Suppressor macrophage treated with lipopolysaccharide for 4 hours (primary cell): ENCODE measurements at regions not wholly inside any gene's neighbourhood (a gene's known extent, or its start where the extent isn't known, plus 50 kb on each side); places are given as distances from the start of the nearest gene placed in this dataset.

Experiments used
- DNase-seq: peaks from one replicate; pipeline ENCODE4 v3.0.0-alpha.2; 2020

- DNase-seq: no peak
These were observed 274.9 kb upstream of the DCBLD2 start for GRCh38 chr3:99176169-99176964.

DNA sequence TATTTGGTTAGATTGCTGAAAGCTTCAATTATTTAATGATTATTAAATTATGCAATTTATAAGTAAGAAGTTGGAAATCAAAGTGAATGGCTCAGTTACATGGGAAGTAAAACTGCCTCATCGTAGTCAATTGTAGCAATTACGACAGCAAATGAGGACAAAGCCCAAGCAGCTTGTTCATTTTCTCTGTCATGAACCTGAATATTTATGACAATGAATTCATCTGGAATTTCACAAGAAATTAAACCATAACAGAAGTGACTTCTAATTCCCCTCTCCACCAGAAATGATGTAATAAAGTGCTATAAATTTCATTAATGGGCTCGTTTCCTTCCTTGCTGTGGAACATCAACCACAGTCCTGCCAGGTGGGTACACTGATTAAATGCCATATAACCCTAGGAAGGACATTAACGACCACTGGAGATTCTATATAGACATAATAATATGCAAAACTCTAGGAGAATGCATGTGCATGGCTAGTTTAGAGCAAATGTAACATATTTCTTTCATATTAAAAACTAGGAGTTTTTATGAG lies 273.8 kb upstream of the DCBLD2 start:
- DNase-seq: no peak

- DNase-seq: peak; percentile 53
These were observed 271.5 kb upstream of the DCBLD2 start for GRCh38 chr3:99172736-99173657.

DNA sequence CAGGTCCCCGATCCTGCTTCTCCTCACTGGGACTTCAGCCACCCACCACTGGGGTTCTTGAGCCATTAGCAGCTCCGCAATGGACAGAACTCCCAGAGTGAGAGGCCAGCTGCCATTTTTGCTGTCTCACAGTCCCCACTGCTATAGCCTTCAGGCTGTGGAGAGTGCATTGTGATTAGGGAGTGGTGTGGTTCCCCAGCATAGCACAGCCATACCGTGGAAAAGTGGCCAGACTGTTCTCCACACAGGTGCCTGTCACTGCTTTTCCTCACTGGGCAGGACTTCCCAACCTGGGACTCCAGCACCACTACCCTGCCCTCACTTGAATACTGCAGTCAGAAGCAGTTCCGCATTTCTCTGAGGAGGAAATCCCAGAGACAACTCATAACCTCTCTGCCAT lies 270.3 kb upstream of the DCBLD2 start:
- DNase-seq: no peak

DNA sequence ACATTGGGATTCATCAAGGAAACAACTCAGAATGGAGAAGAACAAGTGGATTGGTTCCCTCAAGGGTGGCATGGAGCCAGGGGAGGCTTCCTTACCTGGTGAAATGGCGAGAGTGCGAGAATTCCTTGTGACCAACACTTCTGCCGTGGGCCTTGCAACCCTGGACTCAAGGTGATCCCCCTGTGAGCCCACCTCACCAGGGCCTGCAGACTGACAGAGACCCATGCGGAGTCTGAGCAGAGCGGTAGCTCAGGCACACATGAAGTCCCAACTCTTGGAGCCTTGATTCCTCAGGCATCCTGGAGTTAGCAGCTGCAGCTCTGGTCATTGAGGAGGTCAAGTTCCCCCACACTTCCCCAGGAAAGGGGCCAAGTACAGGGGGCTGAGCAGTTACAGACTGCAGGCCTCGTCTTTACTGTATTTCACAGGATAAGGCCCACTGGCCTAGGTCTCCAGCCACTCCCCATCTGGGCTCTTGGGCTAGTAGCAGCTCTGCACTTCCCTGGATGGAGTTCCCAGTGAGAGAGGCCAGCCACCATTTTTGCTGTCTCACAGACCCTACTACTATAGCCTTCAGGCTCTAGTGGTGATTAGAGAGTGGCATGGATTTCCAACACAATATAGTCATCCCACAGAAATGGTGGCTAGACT lies 269.5 kb upstream of the DCBLD2 start:
- no peak for DNase-seq

DNA sequence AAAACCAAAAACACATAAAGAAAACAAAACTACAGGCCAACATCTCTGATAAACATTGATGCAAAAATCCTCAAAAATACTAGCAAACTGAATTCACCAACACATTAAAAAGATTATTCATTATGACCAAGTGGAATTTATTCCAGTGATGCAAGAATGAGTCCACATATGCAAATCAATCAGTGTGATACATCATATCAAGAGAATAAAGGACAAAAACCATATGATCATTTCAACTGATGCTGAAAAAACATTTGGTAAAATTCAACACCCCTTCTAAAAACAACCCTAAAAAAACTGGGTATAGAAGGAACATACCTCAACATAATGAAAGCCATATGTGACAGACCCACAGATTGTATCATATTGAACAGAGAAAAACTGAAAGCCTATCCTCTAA lies 265.6 kb upstream of the DCBLD2 start:
- DNase-seq: no peak

DNA sequence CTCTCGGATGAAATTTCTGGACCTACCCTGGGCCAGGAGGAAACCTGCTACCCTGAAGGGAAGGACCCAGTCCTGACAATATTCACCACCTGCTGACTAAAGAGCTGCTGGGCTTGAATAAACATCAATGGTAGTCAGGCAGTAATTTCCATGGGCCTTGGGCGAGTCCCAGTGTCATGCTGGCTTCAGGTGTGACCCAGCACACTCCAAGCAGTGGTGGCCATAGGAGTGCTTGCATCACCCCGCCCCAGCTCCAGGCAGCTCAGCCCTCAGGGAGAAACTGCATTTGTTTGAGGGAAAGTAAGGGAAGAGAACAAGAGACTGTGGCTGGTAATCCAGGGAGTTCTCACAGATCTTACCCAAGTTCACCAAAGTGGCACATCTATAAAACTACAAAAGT lies 261.8 kb upstream of the DCBLD2 start:
- DNase-seq: no peak

- DNase-seq: no peak
These were observed 257.8 kb upstream of the DCBLD2 start for GRCh38 chr3:99159220-99159762.

- DNase-seq: no peak
These were observed 243.5 kb upstream of the DCBLD2 start for GRCh38 chr3:99145031-99145430.

DNA sequence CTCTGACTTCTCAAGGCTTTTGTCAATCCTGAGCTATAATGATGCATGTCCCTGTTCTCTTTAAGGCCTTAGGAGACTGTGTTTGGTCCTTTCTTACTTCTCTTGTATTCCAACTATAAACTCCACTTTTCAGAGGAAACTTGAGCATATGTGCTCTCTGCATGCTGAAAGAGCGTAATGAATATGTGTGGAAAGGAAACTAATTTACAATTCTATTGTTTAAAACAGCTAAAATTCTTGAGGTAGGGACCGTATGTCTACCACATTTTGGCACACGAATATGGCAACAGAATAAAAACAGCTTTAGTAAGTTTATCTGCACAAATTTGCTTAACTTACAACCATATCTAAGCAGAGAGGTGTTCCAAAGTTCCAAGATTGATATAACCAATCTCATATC lies 242.0 kb upstream of the DCBLD2 start:
- DNase-seq: no peak

GRCh38 chr3:99134986-99135385 lies 233.5 kb upstream of the DCBLD2 start:
- no peak for DNase-seq

GRCh38 chr3:99131876-99132275 lies 230.4 kb upstream of the DCBLD2 start:
- no peak for DNase-seq

- no peak for DNase-seq
These were observed 227.4 kb upstream of the DCBLD2 start for GRCh38 chr3:99128725-99129505.

GRCh38 chr3:99128235-99128634 lies 226.7 kb upstream of the DCBLD2 start:
- DNase-seq: no peak

DNA sequence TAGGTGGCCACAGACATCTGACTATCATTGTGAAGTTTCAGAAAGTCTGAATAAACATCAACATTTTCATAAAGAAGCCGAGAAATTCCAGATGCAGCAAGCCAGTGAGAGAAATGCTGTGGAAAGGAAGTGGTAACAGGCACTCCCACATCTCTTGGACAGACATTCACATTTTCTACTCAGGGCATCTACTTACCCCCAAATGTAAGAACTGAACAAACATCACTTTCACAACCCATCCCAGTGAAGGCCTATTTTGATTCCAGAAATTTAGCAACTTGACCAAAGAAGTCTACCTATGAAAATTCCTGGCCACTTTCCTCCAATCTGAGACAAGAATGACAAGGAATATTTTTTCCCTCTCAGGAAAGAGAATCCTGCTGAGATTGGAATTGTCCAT lies 224.8 kb upstream of the DCBLD2 start:
- no peak for DNase-seq

DNA sequence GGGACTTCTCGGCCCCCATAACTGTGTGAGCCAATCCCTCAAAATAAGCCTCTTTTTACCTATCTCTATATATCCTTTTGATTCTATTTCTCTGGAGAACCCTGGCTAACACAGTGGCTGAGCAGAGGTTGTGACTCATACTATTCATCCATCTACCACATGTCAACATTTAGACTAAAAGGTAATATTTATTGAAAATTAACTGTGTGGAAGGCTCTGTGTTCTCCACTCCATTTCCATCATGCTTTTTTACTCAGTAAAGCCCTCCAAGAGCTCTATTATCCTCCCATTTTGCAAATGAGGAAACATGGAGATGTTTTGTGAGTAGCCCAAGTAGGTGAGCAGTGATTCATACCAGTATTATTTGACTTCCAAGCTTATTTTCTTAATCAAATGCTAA lies 217.9 kb upstream of the DCBLD2 start:
- DNase-seq: no peak

GRCh38 chr3:99118381-99118780 lies 216.9 kb upstream of the DCBLD2 start:
- no peak for DNase-seq

- no peak for DNase-seq
These were observed 213.2 kb upstream of the DCBLD2 start for GRCh38 chr3:99114565-99115291.

GRCh38 chr3:99111235-99111634 lies 209.7 kb upstream of the DCBLD2 start:
- no peak for DNase-seq

DNA sequence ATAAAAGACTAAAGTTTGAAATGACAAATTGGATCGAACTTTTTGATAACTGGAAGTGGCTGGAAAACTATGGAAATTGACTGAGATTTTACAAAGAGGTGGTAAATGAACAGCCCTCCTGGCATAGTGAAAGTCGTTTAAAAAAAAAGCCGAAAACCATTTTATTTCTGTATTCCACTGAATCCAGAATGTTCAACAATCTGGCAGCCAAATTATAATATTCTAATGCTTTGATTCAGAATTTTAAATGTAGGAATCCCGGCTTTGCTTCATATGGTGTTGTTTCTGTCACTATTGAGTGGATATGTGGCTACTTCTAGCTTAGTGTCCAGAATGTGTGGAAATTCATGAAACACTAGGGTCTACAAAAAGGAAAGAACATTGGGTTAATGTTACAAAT lies 208.9 kb upstream of the DCBLD2 start:
- no peak for DNase-seq

DNA sequence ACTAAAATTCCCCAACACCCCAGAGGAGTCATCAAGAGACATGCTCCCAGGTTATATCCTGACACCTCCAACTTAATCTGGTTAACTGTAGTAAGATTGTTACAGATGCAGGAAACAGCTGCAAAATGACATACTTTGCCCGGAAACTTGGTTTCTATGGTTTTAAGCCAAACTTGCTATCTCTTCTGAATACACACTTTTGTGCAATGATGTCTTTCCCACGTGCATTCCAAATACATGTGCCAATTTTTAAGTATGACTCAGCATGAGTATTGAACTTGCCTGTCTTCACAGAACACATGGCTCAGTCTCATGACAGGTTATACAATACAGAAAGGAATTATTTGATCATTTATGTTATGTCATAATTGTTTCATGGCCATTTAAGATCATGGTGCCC lies 207.0 kb upstream of the DCBLD2 start:
- no peak for DNase-seq

DNA sequence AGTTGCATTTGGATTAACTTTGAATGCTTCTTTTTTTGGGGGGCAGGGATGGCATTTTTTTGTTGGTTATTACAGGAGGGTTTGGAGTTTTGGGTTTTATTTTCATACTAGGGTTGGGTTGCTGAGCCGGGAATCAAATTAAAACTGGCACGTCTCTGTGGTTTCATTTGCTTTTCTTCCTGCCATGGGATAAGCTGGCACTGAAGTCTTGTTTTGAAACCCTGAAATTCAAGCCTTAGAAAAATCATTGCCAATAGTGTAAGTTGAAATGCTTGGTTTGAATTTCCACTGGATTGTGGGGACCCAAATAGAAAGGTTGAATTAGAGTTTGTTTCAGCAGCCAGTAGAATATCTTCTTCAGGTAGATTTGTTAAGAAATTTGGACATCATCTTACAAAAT lies 193.1 kb upstream of the DCBLD2 start:
- no peak for DNase-seq
